Colonic mucosa (tissue), 4 donors: ENCODE measurements at regions not wholly inside any gene's neighbourhood (a gene's known extent, or its start where the extent isn't known, plus 50 kb on each side); places are given as distances from the start of the nearest gene placed in this dataset.

Experiments used
- DNase-seq: peaks from one replicate; pipeline ENCODE4 v3.0.0-alpha.2; 2020
- H3K27ac ChIP-seq: fragments of 200-600 bp; one replicate; pipeline ENCODE4 v1.8.0; 2021
- H3K27me3 ChIP-seq: fragments of 200-600 bp; one replicate; pipeline ENCODE4 v1.8.0; 2021
- H3K36me3 ChIP-seq: fragments of 200-600 bp; one replicate; pipeline ENCODE4 v1.8.0; 2021
- H3K4me1 ChIP-seq: fragments of 200-600 bp; one replicate; pipeline ENCODE4 v1.8.0; 2021; ENCODE audit warnings: mild to moderate bottlenecking
- H3K4me3 ChIP-seq: fragments of 200-600 bp; one replicate; pipeline ENCODE4 v1.8.0; 2021
- H3K9ac ChIP-seq, 2 donors: one replicate each; pipeline ENCODE4 v1.7.0; 2013; ENCODE audit warnings: control low read depth in 2 of 2, low read depth in 2 of 2, low read length in 2 of 2
- H3K9me3 ChIP-seq: fragments of 200-600 bp; one replicate; pipeline ENCODE4 v1.8.0; 2021
- CTCF ChIP-seq: fragments of 200-600 bp; IDR thresholded peaks from one replicate; pipeline ENCODE4 v1.8.0; 2022; ENCODE audit warnings: antibody characterized with exemption, mild to moderate bottlenecking
- intact Hi-C: fragments of 100-400 bp; cut with DNase I; formaldehyde crosslinking; loops from one replicate; pipeline ENCODE4 v1.14.1; 2022
- donor health status: healthy.
- donor health status: DM: no; HTN: no; CAD: no.
- donor health status: DM: no; HTN: no; CAD: no.

GRCh38 chr9:6703898-6704639, 53.7 kb upstream of the KDM4C start:
- Histone ChIP-seq H3K36me3 (no peaks in the 10 kb centered on the region), H3K27me3 (no peaks in the 10 kb centered on the region), H3K4me1 (no peaks in the 10 kb centered on the region), H3K9me3 (no peaks in the 10 kb centered on the region), H3K9ac (peak overlapping the region; percentile 80 to 90), H3K27ac (peak overlapping the region; percentile 77), H3K4me3 (peak overlapping the region; percentile 58)
- DNase-seq, result peak; percentile 92
- intact Hi-C loops, result no loop called here
- TF ChIP-seq CTCF, result no peak

- H3K27me3 ChIP-seq, result no peaks in the 10 kb centered on the region
- H3K9ac ChIP-seq, result no peak overlapping the region
- no peaks in the 10 kb centered on the region for H3K9me3 ChIP-seq
- H3K36me3 ChIP-seq, result no peaks in the 10 kb centered on the region
- intact Hi-C loops, result no loop called here
- TF ChIP-seq CTCF, result no peak
- H3K4me1 ChIP-seq, result no peaks in the 10 kb centered on the region
- H3K27ac ChIP-seq, result no peak overlapping the region
- H3K4me3 ChIP-seq, result no peak overlapping the region
- DNase-seq, result no peak
Observed at GRCh38 chr9:6702707-6703106, 55.1 kb upstream of the KDM4C start.

GRCh38 chr9:6696178-6696577, 50.6 kb upstream of the GLDC start:
- Histone ChIP-seq H3K4me1 (no peaks in the 10 kb centered on the region), H3K27me3 (no peaks in the 10 kb centered on the region), H3K36me3 (no peaks in the 10 kb centered on the region), H3K4me3 (no peak overlapping the region), H3K9me3 (no peaks in the 10 kb centered on the region), H3K9ac (no peak overlapping the region), H3K27ac (no peak overlapping the region)
- no peak for TF ChIP-seq CTCF
- no peak for DNase-seq
- intact Hi-C loops, result no loop called here

- H3K27me3 ChIP-seq, result no peaks in the 10 kb centered on the region
- no peak overlapping the region for H3K9ac ChIP-seq
- no peaks in the 10 kb centered on the region for H3K4me1 ChIP-seq
- DNase-seq, result no peak
- no peaks in the 10 kb centered on the region for H3K9me3 ChIP-seq
- H3K4me3 ChIP-seq, result no peak overlapping the region
- TF ChIP-seq CTCF, result no peak
- no peak overlapping the region for H3K27ac ChIP-seq
- intact Hi-C loops, result no loop called here
- no peaks in the 10 kb centered on the region for H3K36me3 ChIP-seq
Observed at GRCh38 chr9:6695121-6695814, 49.7 kb upstream of the GLDC start.
